Ascending aorta (tissue), 2 donors: ENCODE measurements at regions not wholly inside any gene's neighbourhood (a gene's known extent, or its start where the extent isn't known, plus 50 kb on each side); places are given as distances from the start of the nearest gene placed in this dataset.

ENCODE experiments used
- DNase-seq, 2 donors: peaks; one replicate each; pipeline ENCODE4 v3.0.0-alpha.2; 2019; ENCODE audit warnings: low spot score in 2 of 2
- H3K27ac ChIP-seq, 2 donors: fragments of 200-600 bp; sonication (generic); one replicate each; pipeline ENCODE4 v1.5.1; 2016 to 2017; ENCODE audit warnings: mild to moderate bottlenecking in 1 of 2
- H3K27me3 ChIP-seq: fragments of 200-600 bp; sonication (generic); one replicate; pipeline ENCODE4 v1.5.1; 2017
- H3K36me3 ChIP-seq, 2 donors: fragments of 200-600 bp; sonication (generic); one replicate each; pipeline ENCODE4 v1.5.1; 2016
- H3K4me1 ChIP-seq, 2 donors: fragments of 200-600 bp; sonication (generic); one replicate each; pipeline ENCODE4 v1.5.1; 2016 to 2017; ENCODE audit warnings: mild to moderate bottlenecking in 1 of 2
- H3K4me3 ChIP-seq, 2 donors: fragments of 200-600 bp; sonication (generic); one replicate each; pipeline ENCODE4 v1.5.1; 2016 to 2017; ENCODE audit warnings: mild to moderate bottlenecking in 1 of 2
- H3K9me3 ChIP-seq, 2 donors: fragments of 200-600 bp; sonication (generic); one replicate each; pipeline ENCODE4 v1.5.1; 2016
- CTCF ChIP-seq, 3 experiments: fragments of 200-600 bp in 2 of 3; fragments of 450-650 bp in 1 of 3; sonication (generic) in 2 of 3; IDR thresholded peaks; one replicate each; pipeline ENCODE4 v1.5.1; 2016 to 2019; ENCODE audit warnings: antibody characterized with exemption in 3 of 3, mild to moderate bottlenecking in 1 of 3, moderate library complexity in 1 of 3
- intact Hi-C: fragments of 100-400 bp; cut with DNase I; formaldehyde crosslinking; loops from one replicate; pipeline ENCODE4 v1.15.1; 2023

GRCh38 chr5:93299681-93300308 is 281.2 kb downstream of the NR2F1-AS1 start:
- Histone ChIP-seq H3K27ac (no peak overlapping the region), H3K9me3 (no peaks in the 10 kb centered on the region), H3K4me3 (no peak overlapping the region), H3K27me3 (no peaks in the 10 kb centered on the region), H3K4me1 (no peaks in the 10 kb centered on the region), H3K36me3 (no peaks in the 10 kb centered on the region)
- DNase-seq = no peak
- TF ChIP-seq CTCF (IDR thresholded peaks at IDR 0.05) = no peak
- intact Hi-C loops = no loop called here

GRCh38 chr5:93297116-93297515 is 283.9 kb downstream of the NR2F1-AS1 start:
- H3K4me1 ChIP-seq = no peaks in the 10 kb centered on the region
- no peak for DNase-seq
- no peaks in the 10 kb centered on the region for H3K27me3 ChIP-seq
- TF ChIP-seq CTCF (IDR thresholded peaks at IDR 0.05) = no peak
- H3K4me3 ChIP-seq = no peak overlapping the region
- H3K36me3 ChIP-seq = no peaks in the 10 kb centered on the region
- intact Hi-C loops = no loop called here
- H3K27ac ChIP-seq = no peak overlapping the region
- H3K9me3 ChIP-seq = no peaks in the 10 kb centered on the region

GRCh38 chr5:93296338-93296737 is 284.7 kb downstream of the NR2F1-AS1 start:
- Histone ChIP-seq H3K27me3 (no peaks in the 10 kb centered on the region), H3K36me3 (no peaks in the 10 kb centered on the region), H3K9me3 (no peaks in the 10 kb centered on the region), H3K4me3 (no peak overlapping the region), H3K4me1 (no peaks in the 10 kb centered on the region), H3K27ac (no peak overlapping the region)
- DNase-seq = no peak
- no peak for TF ChIP-seq CTCF (IDR thresholded peaks at IDR 0.05)
- intact Hi-C loops = no loop called here

- intact Hi-C loops = no loop called here
- Histone ChIP-seq H3K36me3 (no peaks in the 10 kb centered on the region), H3K27me3 (no peaks in the 10 kb centered on the region), H3K4me3 (no peak overlapping the region), H3K4me1 (no peaks in the 10 kb centered on the region), H3K9me3 (no peaks in the 10 kb centered on the region), H3K27ac (no peak overlapping the region)
- no peak for DNase-seq
- no peak for TF ChIP-seq CTCF (IDR thresholded peaks at IDR 0.05)
Measured at GRCh38 chr5:93294996-93295395, 286.0 kb downstream of the NR2F1-AS1 start.

GRCh38 chr5:93294199-93294598 is 286.8 kb downstream of the NR2F1-AS1 start:
- DNase-seq = no peak
- no peak for TF ChIP-seq CTCF (IDR thresholded peaks at IDR 0.05)
- intact Hi-C loops = no loop called here
- H3K36me3 ChIP-seq = no peaks in the 10 kb centered on the region
- H3K4me3 ChIP-seq = no peak overlapping the region
- no peak overlapping the region for H3K27ac ChIP-seq
- H3K4me1 ChIP-seq = no peaks in the 10 kb centered on the region
- H3K9me3 ChIP-seq = no peaks in the 10 kb centered on the region
- no peaks in the 10 kb centered on the region for H3K27me3 ChIP-seq

- Histone ChIP-seq H3K4me3 (no peak overlapping the region), H3K27ac (no peak overlapping the region), H3K27me3 (no peaks in the 10 kb centered on the region), H3K36me3 (no peaks in the 10 kb centered on the region), H3K4me1 (no peaks in the 10 kb centered on the region), H3K9me3 (peaks cover 0 to 10% of the 10 kb centered on the region in 2 donors)
- no peak for TF ChIP-seq CTCF (IDR thresholded peaks at IDR 0.05)
- no peak for DNase-seq
- intact Hi-C loops = no loop called here
Measured at GRCh38 chr5:93289942-93290341, 291.1 kb downstream of the NR2F1-AS1 start.
